GM19193 (cell line): ENCODE measurements at regions not wholly inside any gene's neighbourhood (a gene's known extent, or its start where the extent isn't known, plus 50 kb on each side); places are given as distances from the start of the nearest gene placed in this dataset.

Experiments
- POLR2A ChIP-seq: IDR thresholded peaks from 4 replicates; pipeline ENCODE4 v1.6.1; 2011; ENCODE audit not compliant: insufficient read depth, insufficient read length; ENCODE audit errors: extremely low read depth

DNA sequence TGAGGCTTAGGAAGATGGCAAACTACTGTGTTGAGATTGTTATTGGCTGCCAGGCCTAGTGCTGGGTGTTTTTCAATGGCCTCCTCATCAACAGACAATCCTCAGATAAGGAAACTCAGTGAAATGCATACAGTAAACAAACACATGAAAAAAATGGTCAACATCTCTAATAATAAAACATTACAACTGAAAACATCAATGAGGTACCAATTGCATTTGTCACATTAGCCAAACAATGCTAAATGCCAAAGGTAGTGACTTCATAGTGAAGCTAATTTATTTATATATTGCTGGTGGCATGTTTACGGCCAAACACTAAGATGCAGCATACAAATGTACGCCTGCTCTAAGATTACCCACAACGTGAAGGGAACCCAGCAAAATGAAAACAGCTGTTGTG lies 224.0 kb upstream of the UBL3 start:
- TF ChIP-seq POLR2A, result no peak

DNA sequence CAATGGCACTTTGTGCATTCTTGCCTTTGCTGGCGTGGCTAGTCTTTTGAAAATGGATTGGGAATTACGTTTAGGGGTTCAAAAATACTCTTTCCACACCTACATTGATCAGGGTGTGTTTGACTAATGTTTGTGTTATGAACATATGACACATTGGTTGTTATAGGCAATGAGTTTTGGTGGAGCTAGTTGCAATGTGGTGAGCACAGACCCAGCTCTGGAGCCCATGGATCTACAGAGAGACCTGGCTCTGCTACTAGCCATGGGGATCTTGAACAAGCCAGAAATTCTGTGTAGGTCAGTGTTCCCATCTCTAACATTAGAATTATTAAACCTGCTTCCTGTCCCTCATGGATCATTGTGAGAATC lies 222.4 kb upstream of the UBL3 start:
- no peak for TF ChIP-seq POLR2A

DNA sequence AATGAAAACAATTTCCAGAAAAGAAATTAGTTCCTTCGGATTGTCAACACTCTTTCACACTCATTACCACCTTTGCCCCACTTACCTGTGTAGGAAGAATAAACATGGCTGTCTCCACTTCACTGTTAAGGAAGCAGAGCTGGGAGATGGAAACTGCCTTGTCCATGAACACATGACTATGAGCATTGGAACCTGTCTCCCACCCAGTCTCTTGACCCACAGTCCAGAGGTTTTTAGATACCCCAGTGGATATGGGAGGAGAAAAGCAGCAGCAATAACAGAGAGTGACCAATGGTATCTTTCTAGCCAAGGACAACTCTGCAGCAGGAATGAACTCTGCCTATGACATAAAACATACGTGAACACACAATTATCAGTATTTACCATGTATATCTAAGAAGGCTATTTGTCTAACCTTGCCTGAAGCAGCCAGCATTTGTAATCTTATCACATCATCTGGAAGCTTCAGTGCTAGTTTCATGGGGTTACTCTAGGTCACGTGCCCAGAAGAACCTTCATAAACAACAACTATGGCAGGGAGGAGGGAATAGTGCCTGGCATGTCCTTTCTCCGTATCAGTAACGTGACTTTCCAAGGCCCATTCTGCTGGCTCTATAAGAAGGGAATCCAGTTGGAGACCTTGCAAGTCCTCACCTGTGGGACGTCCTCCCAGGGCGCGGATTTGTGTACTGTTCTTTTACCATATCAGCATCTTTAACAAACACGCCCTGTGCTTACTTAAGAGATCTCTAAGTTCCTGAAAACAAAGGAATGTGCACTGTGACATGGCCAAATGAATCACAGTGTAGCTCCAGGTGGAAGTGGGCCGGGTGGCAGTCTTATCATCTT lies 221.8 kb upstream of the UBL3 start:
- TF ChIP-seq POLR2A, result no peak

DNA sequence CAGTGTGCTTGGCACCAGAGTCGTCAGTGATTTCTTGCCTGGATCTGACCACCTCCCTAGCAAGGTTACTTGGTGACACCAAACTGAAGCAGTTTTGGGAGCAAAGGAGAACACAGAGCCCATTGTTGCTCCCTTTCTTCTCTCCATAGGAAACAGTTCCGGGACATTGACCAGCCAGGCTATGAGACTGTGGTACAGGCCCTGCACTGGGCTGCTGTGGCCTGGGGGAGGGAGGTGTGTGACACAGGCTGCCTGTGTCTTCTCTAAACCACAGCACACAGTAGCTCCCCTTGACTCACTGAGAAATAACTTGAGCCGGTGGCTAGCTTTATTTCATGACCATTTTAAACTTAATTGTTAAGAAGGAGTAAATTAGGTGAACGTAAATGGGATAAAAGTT lies 214.8 kb upstream of the UBL3 start:
- no peak for TF ChIP-seq POLR2A

DNA sequence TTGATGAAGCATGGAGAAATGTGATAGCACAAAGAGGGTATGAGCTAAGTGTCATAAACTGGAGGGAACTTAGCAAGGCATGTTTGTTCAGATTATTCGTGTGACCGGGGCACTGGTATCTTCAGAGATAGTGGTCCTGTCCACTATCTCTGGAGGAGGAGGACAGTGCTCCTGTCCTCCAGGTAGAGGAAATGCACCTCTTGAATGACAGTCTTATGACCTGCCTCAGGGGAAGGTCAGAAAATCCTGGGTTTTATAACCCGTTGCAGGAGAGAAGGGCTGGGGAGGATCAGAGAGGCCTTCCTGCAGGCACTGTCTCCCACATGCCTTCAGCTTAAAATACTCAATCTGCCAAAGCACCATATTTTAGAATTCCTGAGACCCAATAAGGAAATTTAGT lies 213.5 kb upstream of the UBL3 start:
- no peak for TF ChIP-seq POLR2A

DNA sequence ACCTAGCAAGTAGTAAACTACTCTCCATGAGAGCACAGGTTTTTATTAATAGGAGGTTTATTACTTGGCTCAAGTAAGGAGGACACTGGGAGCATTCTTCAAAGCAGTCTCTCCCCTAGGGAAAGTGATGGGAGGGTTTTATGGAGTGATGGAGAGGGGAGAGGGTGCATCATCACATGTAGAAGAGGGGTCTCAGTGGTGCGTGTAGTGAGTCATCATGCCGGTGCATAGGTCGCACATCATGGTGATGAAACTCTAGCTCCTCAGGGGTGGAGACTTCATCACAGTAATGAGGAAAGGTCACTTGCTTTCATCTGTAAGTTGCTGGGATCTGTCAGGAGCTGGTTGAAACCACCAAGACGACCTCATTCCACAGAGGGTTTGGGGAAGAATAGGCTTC lies 210.8 kb upstream of the UBL3 start:
- no peak for TF ChIP-seq POLR2A

DNA sequence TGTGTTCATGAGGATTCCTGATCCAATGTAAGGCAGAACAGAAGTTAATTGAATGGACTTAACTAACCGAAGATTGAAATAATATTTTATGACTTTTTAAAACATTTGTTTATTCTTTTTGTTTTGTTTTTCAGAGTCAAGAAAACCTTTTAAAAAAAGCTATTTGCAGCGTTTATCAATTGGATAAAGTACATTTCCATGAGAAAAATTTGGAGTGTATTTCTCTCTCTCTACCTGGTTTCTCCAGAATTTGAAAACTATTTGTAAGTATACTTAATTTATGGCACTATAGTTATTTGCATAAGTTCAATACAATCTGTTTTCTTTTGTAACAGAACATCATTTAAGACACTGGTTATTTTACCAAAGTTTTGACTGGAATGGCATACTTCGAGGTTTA lies 208.0 kb upstream of the UBL3 start:
- TF ChIP-seq POLR2A, result no peak

DNA sequence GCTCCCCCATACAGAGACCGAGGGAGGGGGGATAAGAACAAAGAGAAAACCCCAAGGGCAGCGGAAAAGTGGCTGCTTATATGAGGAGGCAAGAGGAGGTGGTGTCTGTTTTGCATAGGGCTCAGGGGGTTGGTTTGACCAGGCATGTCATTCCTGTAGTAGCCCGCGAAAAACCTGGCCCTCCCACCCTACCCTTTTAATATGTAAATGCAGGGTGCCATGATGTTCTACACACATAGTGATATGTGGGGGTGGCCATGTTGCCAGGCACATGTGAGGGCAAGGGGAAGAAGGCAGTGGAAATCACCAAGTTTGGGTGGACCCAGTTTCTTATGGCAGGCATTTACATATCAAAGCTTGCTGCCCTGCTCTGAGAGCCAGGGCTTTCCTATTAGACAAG lies 203.5 kb upstream of the UBL3 start:
- no peak for TF ChIP-seq POLR2A

DNA sequence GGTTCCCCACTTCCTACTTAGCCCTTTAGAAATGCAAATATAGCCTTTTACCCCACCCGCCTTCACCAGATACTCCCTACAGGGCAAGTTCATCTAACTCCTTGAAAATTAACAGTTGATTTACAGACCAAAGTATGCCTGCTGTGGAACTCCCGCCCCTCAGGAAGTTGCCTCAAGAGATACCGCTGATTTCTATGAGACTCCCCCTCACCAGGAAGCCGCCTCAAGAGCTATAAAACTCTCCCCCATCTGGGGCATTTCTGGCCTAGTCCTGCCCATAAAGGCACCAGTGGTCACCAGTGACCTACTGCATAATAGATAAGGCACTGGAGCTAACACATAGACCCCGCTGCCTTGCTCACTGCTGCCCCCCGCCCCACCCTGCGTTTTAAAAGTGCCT lies 201.7 kb upstream of the UBL3 start:
- TF ChIP-seq POLR2A, result no peak

DNA sequence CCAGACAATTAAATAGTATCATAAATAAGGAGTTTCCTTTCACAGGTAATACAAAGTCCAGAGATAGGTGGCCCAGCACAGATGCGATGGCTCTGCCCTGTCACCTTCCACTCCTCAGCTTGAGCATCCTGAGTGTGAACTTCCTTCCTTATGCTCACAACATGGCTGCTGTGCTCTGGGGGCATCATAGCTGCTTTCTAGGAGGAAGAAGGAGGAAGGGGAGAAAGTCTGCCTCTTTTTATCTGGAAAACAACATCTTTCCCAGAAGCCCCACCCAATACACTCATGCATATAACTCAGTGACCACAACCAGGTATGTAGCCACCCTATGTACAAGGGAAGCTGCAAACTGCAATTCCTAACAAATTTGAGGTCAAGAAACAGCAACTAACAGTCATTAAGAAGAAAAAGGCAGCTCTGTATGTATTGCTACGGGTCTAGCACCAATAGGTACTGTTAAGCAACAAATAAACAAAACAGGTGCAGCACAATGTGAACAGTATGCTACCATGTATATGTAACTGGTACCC lies 201.2 kb upstream of the UBL3 start:
- no peak for TF ChIP-seq POLR2A

DNA sequence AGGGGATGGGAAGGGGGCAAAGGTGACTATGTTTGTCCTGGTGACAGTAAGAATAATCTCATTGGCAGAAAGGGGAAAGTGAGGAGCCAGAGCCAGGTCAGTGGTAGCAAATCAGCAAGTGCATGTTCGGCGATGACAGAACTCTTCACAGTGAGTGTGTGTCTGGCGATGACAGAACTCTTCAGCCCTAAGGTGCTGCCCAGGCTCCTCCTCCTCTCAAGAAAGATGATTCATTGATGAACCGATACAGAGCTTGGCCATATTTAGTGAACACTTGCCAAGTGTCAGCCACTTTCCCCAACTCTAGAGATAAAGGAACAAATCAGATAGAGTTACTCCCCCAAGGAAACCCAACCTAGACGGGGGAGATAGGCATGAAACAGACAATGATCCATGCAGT lies 199.3 kb upstream of the UBL3 start:
- no peak for TF ChIP-seq POLR2A

DNA sequence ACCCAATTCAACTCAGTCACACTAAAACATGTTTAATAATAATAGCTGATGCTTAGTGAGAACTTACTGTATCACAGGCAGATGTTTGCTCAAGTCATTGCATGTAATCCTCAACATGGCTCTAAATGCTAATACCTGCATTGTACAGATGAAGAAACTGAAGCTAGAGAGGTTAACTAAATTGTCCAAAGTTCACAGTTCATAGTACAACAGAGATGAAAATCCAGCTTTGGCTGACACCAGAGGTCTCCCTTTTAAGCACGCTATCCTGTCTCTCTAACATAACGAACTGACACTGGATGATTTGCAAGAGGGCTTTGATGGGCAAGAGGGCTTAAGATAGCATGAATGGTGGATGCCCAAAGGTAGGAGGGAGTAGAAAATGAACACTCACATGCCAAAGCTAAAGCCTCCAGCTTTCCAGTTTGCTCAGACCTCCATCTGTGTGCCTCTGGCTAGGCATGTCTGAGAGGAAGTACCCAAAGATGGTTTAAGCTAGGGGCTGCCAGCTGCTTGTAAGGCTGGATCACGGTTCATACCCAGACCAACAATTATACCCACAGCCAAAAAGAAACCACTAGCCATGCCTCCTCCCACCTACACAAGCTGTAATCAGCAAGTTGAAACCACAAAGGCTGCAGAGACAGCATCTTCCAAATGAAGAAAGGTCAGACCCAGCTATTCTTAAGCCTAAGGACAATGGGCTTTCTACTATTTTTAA lies 196.9 kb upstream of the UBL3 start:
- TF ChIP-seq POLR2A, result no peak

DNA sequence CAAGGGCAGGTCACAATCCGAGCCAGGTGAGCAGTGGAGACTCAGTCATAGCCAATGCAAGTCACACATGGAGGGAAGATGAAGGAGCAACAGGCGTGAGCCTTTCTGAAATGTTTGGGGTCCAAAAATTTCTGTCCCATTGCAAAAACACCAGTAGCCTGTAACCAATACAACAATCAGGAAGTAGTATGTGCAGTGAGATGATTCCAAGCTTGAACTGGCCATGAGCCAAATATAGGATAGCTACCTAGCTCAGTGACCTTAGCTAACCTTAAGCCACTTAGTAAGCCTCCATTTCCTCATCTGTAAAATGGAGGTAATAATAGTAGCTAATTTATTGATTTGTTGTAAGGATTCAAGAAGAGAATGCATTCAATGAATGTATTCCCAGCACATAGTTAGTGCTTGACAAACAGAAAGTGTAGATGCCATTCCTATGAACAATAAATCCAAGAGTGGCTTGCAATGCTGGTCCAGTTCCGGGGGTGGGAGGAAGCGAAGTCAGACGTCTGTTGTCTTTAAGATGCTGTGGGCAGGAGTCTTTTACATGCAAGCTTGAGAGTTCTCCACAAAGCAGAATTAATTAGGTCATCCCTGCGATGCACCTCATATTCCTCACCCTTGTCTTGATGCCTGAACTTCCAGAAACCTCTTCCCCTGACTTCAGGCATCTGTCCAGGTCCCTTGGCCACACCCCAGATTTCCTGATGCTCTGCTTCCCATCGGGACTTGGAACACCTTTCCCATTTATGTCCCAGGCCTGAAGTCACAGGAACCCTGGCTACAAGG lies 195.7 kb upstream of the UBL3 start:
- TF ChIP-seq POLR2A, result no peak

DNA sequence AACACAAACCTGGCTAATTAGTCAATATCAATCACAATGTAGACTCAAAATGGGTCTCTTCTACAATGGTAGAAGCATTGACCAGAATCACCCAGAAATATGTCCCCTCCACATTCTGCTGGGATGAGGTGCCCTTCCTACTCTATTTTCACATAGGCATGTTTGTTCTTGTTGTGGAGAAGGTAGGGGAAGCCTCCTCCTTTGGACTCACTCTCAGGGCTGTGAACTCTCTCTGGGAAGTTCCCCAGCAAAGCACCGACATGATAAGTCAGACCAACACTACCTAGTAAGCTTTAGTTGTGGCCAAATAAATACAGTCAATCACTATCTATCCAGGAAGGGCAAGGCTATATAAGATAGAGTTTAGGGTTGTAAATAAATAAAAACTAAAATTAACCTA lies 194.5 kb upstream of the UBL3 start:
- no peak for TF ChIP-seq POLR2A

DNA sequence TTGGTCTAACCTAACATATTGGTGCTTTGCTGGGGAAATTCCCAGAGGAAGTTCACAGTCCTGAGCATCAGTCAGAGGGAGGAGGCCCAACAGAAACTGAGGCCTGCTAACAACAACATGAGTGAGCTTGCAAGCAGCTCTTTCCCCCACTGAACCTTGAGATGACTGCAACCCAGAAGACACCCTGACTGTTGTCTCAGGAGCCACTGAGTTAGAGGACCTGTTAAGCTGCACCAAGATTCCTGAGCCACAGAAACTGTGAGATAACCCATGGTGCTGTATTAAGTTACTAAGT lies 193.2 kb upstream of the UBL3 start:
- TF ChIP-seq POLR2A, result no peak
